ENCODE measurements at regions not wholly inside any gene's neighbourhood (a gene's known extent, or its start where the extent isn't known, plus 50 kb on each side); places are given as distances from the start of the nearest gene placed in this dataset.

DNA sequence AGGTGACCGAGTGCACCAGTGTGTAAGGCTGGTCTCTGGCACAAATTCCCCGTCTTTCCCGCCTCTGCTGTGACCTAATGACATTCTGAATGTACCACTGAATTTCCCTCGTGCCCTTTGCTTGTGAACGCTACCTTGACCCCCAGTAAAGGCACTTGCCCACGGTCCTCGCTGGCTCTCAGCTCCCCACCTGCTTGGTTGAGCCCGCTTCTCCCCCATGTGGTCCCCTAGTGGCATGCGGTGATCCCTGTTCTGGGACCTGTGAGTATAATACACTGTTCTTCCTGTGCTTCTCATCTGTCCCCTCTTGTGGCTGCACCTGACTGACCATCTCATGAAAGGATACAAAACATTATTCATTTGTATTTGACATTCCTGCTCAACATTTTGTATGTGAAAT is 495.7 kb downstream of the INHBA start:
- H3K27me3 ChIP-seq (ENCODE audit: control insufficient read depth in 2 of 2, insufficient read depth in 2 of 2, low read length in 2 of 2): no peaks in the 10 kb centered on the region
- no peaks in the 10 kb centered on the region for H3K4me1 ChIP-seq (ENCODE audit: control insufficient read depth in 1 of 2, insufficient read depth in 2 of 2, low read length in 2 of 2)
- intact Hi-C loops (cut with micrococcal nuclease): no loop called here
- Mint-ChIP-seq H3K36me3 (no peaks in the 10 kb centered on the region), H3K4me1 (no peaks in the 10 kb centered on the region), H3K9me3 (peaks cover 0 to 4% (median 3%) of the 10 kb centered on the region in 7 donors), H3K27me3 (ENCODE audit: low read depth in 3 of 3) (peaks cover 0 to 3% (median 2%) of the 10 kb centered on the region in 3 donors), H3K4me3 (no peak overlapping the region), H3K27ac (no peak overlapping the region)
- H3K79me2 ChIP-seq (ENCODE audit: insufficient read depth, low read length): no peaks in the 10 kb centered on the region
- no peak overlapping the region for H3K4me3 ChIP-seq (replicated peaks in 1 of 3; ENCODE audit: low read depth in 2 of 3, low read length in 3 of 3)
- DNase-seq: no peak
- H4K20me1 ChIP-seq (ENCODE audit: insufficient read depth, low read length): no peaks in the 10 kb centered on the region
- 93% methylated on average over 9 of the region's 9 CpGs for WGBS (ENCODE audit: insufficient coverage)
- TF ChIP-seq, protein P1, sequence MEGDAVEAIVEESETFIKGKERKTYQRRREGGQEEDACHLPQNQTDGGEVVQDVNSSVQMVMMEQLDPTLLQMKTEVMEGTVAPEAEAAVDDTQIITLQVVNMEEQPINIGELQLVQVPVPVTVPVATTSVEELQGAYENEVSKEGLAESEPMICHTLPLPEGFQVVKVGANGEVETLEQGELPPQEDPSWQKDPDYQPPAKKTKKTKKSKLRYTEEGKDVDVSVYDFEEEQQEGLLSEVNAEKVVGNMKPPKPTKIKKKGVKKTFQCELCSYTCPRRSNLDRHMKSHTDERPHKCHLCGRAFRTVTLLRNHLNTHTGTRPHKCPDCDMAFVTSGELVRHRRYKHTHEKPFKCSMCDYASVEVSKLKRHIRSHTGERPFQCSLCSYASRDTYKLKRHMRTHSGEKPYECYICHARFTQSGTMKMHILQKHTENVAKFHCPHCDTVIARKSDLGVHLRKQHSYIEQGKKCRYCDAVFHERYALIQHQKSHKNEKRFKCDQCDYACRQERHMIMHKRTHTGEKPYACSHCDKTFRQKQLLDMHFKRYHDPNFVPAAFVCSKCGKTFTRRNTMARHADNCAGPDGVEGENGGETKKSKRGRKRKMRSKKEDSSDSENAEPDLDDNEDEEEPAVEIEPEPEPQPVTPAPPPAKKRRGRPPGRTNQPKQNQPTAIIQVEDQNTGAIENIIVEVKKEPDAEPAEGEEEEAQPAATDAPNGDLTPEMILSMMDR (IDR thresholded peaks at IDR 0.05): no peak
- H3K9me3 ChIP-seq (replicated peaks in 1 of 2; ENCODE audit: control insufficient read depth in 1 of 2, insufficient read depth in 1 of 2, low read length in 2 of 2): peaks cover 0 to 4% of the 10 kb centered on the region in 2 donors
- no peak overlapping the region for H2AFZ ChIP-seq (ENCODE audit: insufficient read depth, low read depth, low read length, poor library complexity, severe bottlenecking)
- no peak overlapping the region for H3K27ac ChIP-seq (ENCODE audit: low read depth in 1 of 2, low read length in 2 of 2)
- no peaks in the 10 kb centered on the region for H3K36me3 ChIP-seq (replicated peaks in 1 of 2; ENCODE audit: control insufficient read depth in 1 of 2, insufficient read depth in 2 of 2, low read length in 2 of 2)
- no peak overlapping the region for H3K4me2 ChIP-seq (replicated peaks; ENCODE audit: extremely low read depth, low read length, poor library complexity, severe bottlenecking)
- no peak overlapping the region for H3K9ac ChIP-seq (ENCODE audit: insufficient read depth, low read length, poor library complexity, severe bottlenecking)

DNA sequence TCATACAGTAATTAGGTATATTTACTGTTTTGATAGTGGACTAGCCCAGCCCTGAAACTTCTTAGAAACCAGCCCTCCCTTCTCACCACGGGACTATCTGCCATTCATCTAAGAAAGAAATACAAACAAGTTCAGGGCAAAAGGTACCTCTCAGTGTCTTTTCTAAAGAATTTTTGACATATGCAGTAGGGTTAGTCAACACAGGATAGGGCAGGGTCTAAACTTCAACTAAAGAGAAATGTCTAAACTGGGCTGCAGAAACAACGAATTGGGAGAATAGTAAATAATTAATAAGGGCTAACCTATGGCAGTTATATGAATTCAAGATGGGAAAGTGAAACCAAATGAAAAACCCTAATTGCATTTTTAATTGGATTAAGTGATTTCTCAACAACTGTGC is 496.6 kb downstream of the INHBA start:
- no peak overlapping the region for H3K4me3 Mint-ChIP-seq
- H3K4me1 Mint-ChIP-seq: no peaks in the 10 kb centered on the region
- intact Hi-C loops (cut with micrococcal nuclease): no loop called here
- Histone ChIP-seq H3K9ac (ENCODE audit: insufficient read depth, low read length, poor library complexity, severe bottlenecking) (no peak overlapping the region), H3K27ac (ENCODE audit: low read depth in 1 of 2, low read length in 2 of 2) (no peak overlapping the region), H3K4me3 (replicated peaks in 1 of 3; ENCODE audit: low read depth in 2 of 3, low read length in 3 of 3) (no peak overlapping the region), H2AFZ (ENCODE audit: insufficient read depth, low read depth, low read length, poor library complexity, severe bottlenecking) (no peak overlapping the region), H3K9me3 (replicated peaks in 1 of 2; ENCODE audit: control insufficient read depth in 1 of 2, insufficient read depth in 1 of 2, low read length in 2 of 2) (peaks cover 0 to 4% of the 10 kb centered on the region in 2 donors), H3K4me2 (replicated peaks; ENCODE audit: extremely low read depth, low read length, poor library complexity, severe bottlenecking) (no peak overlapping the region), H3K36me3 (replicated peaks in 1 of 2; ENCODE audit: control insufficient read depth in 1 of 2, insufficient read depth in 2 of 2, low read length in 2 of 2) (no peaks in the 10 kb centered on the region), H3K4me1 (ENCODE audit: control insufficient read depth in 1 of 2, insufficient read depth in 2 of 2, low read length in 2 of 2) (no peaks in the 10 kb centered on the region), H3K27me3 (ENCODE audit: control insufficient read depth in 2 of 2, insufficient read depth in 2 of 2, low read length in 2 of 2) (no peaks in the 10 kb centered on the region), H4K20me1 (ENCODE audit: insufficient read depth, low read length) (no peaks in the 10 kb centered on the region), H3K79me2 (ENCODE audit: insufficient read depth, low read length) (no peaks in the 10 kb centered on the region)
- H3K27me3 Mint-ChIP-seq (ENCODE audit: low read depth in 3 of 3): peaks cover 0 to 2% (median 0%) of the 10 kb centered on the region in 3 donors
- peaks cover 0 to 4% (median 3%) of the 10 kb centered on the region in 7 donors for H3K9me3 Mint-ChIP-seq
- WGBS (ENCODE audit: insufficient coverage): no CpG with 5 or more reads among the region's 2 CpGs
- H3K36me3 Mint-ChIP-seq: no peaks in the 10 kb centered on the region
- no peak overlapping the region for H3K27ac Mint-ChIP-seq
- DNase-seq: no peak
- TF ChIP-seq, protein P1 (IDR thresholded peaks at IDR 0.05): no peak

Data from CD14-positive monocyte (primary cell).